HG03558 (cell line): ENCODE measurements at regions not wholly inside any gene's neighbourhood (a gene's known extent, or its start where the extent isn't known, plus 50 kb on each side); places are given as distances from the start of the nearest gene placed in this dataset.
"Not testable (repeated sequence)": the region's sequence is repeated elsewhere in the genome, so short reads cannot be mapped to it uniquely, and the experiment has no call there.

Experiments used
- ATAC-seq: cut with Tn5 transposase; IDR thresholded peaks from one replicate; pipeline ENCODE4 v1.9.1; 2021; ENCODE audit warnings: moderate number of reproducible peaks; ENCODE audit not compliant: unreplicated experiment; ENCODE audit errors: extremely low read depth

GRCh38 chr2:83994633-83995179 lies 464.4 kb downstream of the SUCLG1 start:
- no peak for ATAC-seq

- no peak for ATAC-seq
These were observed 465.0 kb downstream of the SUCLG1 start for GRCh38 chr2:83993873-83994632.

GRCh38 chr2:83991992-83992391 lies 467.1 kb downstream of the SUCLG1 start:
- no peak for ATAC-seq

- no peak for ATAC-seq
These were observed 468.4 kb downstream of the SUCLG1 start for GRCh38 chr2:83990636-83991035.

GRCh38 chr2:83976628-83977027 lies 482.5 kb downstream of the SUCLG1 start:
- ATAC-seq: not testable (repeated sequence)

- ATAC-seq: no peak
These were observed 487.0 kb downstream of the SUCLG1 start for GRCh38 chr2:83972128-83972527.

GRCh38 chr2:83971547-83971946 lies 487.5 kb downstream of the SUCLG1 start:
- no peak for ATAC-seq

GRCh38 chr2:83970217-83970929 lies 488.7 kb downstream of the SUCLG1 start:
- ATAC-seq: no peak

GRCh38 chr2:83969085-83969484 lies 490.0 kb downstream of the SUCLG1 start:
- ATAC-seq: no peak

GRCh38 chr2:83967854-83968253 lies 491.2 kb downstream of the SUCLG1 start:
- ATAC-seq: no peak

GRCh38 chr2:83966946-83967345 lies 492.1 kb downstream of the SUCLG1 start:
- ATAC-seq: not testable (repeated sequence)

GRCh38 chr2:83961512-83961911 lies 497.6 kb downstream of the SUCLG1 start:
- no peak for ATAC-seq

GRCh38 chr2:83960371-83960770 lies 498.7 kb downstream of the SUCLG1 start:
- no peak for ATAC-seq

GRCh38 chr2:83959266-83959665 lies 499.8 kb downstream of the SUCLG1 start:
- ATAC-seq: no peak

- no peak for ATAC-seq
These were observed 502.1 kb downstream of the SUCLG1 start for GRCh38 chr2:83956991-83957390.

- ATAC-seq: no peak
These were observed 505.4 kb downstream of the SUCLG1 start for GRCh38 chr2:83953697-83954096.

- no peak for ATAC-seq
These were observed 507.6 kb downstream of the SUCLG1 start for GRCh38 chr2:83951378-83951947.

GRCh38 chr2:83949361-83949760 lies 509.7 kb downstream of the SUCLG1 start:
- ATAC-seq: no peak

- ATAC-seq: no peak
These were observed 514.9 kb downstream of the SUCLG1 start for GRCh38 chr2:83944191-83944590.

GRCh38 chr2:83943265-83943664 lies 515.8 kb downstream of the SUCLG1 start:
- ATAC-seq: no peak

GRCh38 chr2:83941886-83942285 lies 517.2 kb downstream of the SUCLG1 start:
- ATAC-seq: no peak
